GM10266 (cell line): ENCODE measurements at regions not wholly inside any gene's neighbourhood (a gene's known extent, or its start where the extent isn't known, plus 50 kb on each side); places are given as distances from the start of the nearest gene placed in this dataset.

ENCODE experiments used
- DNase-seq: peaks from one replicate; pipeline ENCODE4 v3.0.0; 2012; ENCODE audit errors: extremely low spot score
- CTCF ChIP-seq: IDR thresholded peaks from 2 replicates; pipeline ENCODE4 v1.5.1; 2012; ENCODE audit warnings: mild to moderate bottlenecking, low read depth; ENCODE audit not compliant: control insufficient read depth, insufficient read depth; ENCODE audit errors: missing control alignments

GRCh38 chr5:124519396-124519795, 227.0 kb downstream of the ZNF608 start:
- DNase-seq = no peak
- no peak for TF ChIP-seq CTCF

- no peak for DNase-seq
- TF ChIP-seq CTCF = no peak
These were observed 229.9 kb downstream of the ZNF608 start for GRCh38 chr5:124516567-124516966.

GRCh38 chr5:124515497-124516245, 230.8 kb downstream of the ZNF608 start:
- no peak for TF ChIP-seq CTCF
- no peak for DNase-seq

- TF ChIP-seq CTCF = no peak
- DNase-seq = no peak
These were observed 231.5 kb downstream of the ZNF608 start for GRCh38 chr5:124514956-124515355.

GRCh38 chr5:124512952-124513632, 233.3 kb downstream of the ZNF608 start:
- no peak for DNase-seq
- no peak for TF ChIP-seq CTCF

- no peak for TF ChIP-seq CTCF
- DNase-seq = no peak
These were observed 234.2 kb downstream of the ZNF608 start for GRCh38 chr5:124512236-124512635.

GRCh38 chr5:124511791-124512190, 234.6 kb downstream of the ZNF608 start:
- TF ChIP-seq CTCF = no peak
- DNase-seq = no peak
